ENCODE measurements at regions not wholly inside any gene's neighbourhood (a gene's known extent, or its start where the extent isn't known, plus 50 kb on each side); places are given as distances from the start of the nearest gene placed in this dataset.

DNA sequence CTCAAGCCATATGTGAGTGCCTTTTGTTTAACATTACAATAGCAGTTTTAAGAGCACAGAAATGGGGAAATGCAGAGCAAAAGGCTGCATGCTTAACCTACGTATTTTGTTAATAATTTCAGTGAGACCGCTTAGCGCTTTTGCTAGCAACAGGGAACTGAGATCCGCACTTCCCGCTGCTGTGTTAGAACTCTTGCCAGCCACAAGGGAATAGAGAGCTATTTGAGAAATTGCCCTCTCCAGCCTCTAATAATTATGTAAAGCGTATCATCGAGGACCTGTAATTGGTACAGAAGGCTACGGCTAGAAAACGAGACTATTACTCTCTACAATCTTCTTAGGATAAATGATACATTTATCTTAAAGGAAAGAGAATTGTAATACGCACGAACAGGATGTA is 205.2 kb upstream of the GRIP1 start:
- DNase-seq: no peak
- Histone ChIP-seq H3K27me3 (no peaks in the 10 kb centered on the region), H3K9me3 (no peaks in the 10 kb centered on the region), H3K4me1 (no peaks in the 10 kb centered on the region), H3K27ac (no peak overlapping the region), H3K4me3 (no peak overlapping the region), H3K36me3 (ENCODE audit: low read depth, missing control alignments) (no peaks in the 10 kb centered on the region)
- 76 to 84% methylated on average over 11 of the region's 11 CpGs for WGBS, 2 donors
- TF ChIP-seq, protein P1, sequence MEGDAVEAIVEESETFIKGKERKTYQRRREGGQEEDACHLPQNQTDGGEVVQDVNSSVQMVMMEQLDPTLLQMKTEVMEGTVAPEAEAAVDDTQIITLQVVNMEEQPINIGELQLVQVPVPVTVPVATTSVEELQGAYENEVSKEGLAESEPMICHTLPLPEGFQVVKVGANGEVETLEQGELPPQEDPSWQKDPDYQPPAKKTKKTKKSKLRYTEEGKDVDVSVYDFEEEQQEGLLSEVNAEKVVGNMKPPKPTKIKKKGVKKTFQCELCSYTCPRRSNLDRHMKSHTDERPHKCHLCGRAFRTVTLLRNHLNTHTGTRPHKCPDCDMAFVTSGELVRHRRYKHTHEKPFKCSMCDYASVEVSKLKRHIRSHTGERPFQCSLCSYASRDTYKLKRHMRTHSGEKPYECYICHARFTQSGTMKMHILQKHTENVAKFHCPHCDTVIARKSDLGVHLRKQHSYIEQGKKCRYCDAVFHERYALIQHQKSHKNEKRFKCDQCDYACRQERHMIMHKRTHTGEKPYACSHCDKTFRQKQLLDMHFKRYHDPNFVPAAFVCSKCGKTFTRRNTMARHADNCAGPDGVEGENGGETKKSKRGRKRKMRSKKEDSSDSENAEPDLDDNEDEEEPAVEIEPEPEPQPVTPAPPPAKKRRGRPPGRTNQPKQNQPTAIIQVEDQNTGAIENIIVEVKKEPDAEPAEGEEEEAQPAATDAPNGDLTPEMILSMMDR (IDR thresholded peaks at IDR 0.05): no peak
- no peak for TF ChIP-seq POLR2A (IDR thresholded peaks at IDR 0.05)
- intact Hi-C loops (cut with DNase I; ENCODE audit: low total_unique reads): no loop called here

DNA sequence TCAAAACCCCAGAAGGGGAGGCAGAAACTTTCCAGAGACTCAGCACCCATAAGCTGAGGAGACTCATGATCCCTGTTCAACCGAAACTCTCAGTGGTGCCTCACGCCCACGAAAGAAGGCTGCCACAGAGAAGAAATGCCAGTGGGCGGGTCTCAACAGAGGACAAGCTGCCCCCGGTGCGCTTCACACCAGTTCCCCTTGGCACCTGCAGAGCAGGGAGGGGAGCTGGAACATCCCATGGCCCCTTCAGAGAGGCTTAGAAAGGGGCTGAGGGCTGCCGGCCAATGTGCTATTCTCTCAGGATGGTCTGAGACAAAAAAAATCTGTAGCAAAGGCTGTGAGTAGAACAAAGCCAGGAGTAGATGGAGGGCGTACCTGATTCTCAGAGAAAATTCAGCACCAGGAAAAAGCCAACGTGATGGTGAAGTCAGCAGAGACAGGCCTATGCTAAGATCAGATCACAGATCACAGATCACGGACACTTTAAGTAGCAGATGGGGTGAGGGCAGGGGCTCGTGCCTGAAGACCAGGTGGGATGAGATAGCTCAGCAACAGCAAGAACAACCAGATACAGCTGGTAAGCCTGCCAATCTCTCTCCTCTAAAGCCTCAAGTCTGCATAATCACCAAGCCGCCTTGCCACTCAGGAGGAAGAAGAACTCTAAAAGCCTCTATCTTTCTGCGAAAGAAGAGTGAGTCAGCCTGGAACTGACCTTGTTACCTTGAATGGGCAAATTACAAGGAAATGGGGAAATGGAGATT is 206.4 kb upstream of the GRIP1 start:
- H3K36me3 ChIP-seq (ENCODE audit: low read depth, missing control alignments): no peaks in the 10 kb centered on the region
- no peak overlapping the region for H3K4me3 ChIP-seq
- intact Hi-C loops (cut with DNase I; ENCODE audit: low total_unique reads): no loop called here
- no peak overlapping the region for H3K27ac ChIP-seq
- 79 to 81% methylated on average over 12 to 13 of the region's 13 CpGs for WGBS, 2 donors
- no peaks in the 10 kb centered on the region for H3K4me1 ChIP-seq
- no peaks in the 10 kb centered on the region for H3K9me3 ChIP-seq
- DNase-seq: no peak
- H3K27me3 ChIP-seq: no peaks in the 10 kb centered on the region
- TF ChIP-seq, protein P1 (IDR thresholded peaks at IDR 0.05): no peak
- no peak for TF ChIP-seq POLR2A (IDR thresholded peaks at IDR 0.05)

DNA sequence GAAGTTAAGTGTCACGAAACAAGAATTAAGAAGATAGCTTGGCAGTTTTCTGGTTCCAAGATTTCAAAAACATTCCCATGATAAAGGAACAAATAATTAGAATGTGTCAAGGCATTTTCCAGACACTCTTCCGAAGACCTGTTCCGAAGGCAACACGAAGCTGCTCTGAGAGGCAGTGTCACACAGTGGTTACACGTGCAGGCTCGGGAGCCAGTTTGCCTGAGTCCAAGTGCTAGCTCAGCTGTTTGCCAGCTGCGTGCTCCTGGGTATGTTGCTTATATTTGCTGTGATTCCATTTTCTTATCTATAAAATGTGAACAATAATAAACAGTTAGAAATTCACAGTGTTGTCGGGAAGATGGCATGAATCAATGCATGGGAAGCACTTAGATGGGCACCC is 217.9 kb upstream of the GRIP1 start:
- TF ChIP-seq, protein P1 (IDR thresholded peaks at IDR 0.05): no peak
- no peak for TF ChIP-seq POLR2A (IDR thresholded peaks at IDR 0.05)
- intact Hi-C loops (cut with DNase I; ENCODE audit: low total_unique reads): no loop called here
- Histone ChIP-seq H3K4me3 (no peak overlapping the region), H3K36me3 (ENCODE audit: low read depth, missing control alignments) (no peaks in the 10 kb centered on the region), H3K9me3 (no peaks in the 10 kb centered on the region), H3K4me1 (no peaks in the 10 kb centered on the region), H3K27ac (no peak overlapping the region), H3K27me3 (no peaks in the 10 kb centered on the region)
- DNase-seq: no peak
- 77 to 79% methylated on average over 8 of the region's 8 CpGs for WGBS, 2 donors

DNA sequence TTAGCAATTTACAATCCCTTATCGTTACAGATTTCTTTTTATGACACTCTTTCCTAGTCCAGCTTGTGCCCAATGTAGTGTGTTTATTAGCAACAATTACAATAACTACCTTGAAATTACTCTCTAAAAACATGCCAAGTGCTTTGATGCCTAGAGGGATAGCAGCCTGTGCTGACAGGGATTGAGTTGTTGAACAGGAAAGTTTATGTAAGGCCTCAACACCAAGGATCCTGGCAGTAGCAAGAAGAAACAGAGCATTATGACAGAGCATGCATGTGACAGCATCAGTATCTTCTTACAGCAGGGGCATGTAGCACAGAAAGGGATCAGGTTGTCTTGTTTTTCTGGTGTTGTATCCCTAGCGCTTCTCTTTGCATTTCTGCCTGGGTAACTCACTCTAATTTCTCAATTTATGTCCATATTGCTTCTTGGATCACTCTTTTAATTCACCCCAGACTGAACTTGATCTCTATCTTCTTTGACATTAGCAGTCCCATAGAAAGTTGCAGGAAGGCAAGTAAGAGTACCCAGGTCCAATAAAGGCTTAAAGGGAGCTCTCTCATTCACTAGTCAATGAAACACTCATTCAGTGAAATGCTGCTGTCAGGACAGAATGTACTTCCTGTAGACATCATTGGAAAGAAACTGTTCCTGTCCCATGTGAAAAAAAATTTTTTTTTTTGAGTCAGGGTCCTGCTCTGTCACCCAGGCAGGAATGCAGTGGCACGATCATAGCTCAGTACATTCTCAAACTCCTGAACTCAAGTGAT is 220.0 kb upstream of the GRIP1 start:
- Histone ChIP-seq H3K36me3 (ENCODE audit: low read depth, missing control alignments) (no peaks in the 10 kb centered on the region), H3K4me1 (no peaks in the 10 kb centered on the region), H3K27me3 (no peaks in the 10 kb centered on the region), H3K4me3 (no peak overlapping the region), H3K9me3 (no peaks in the 10 kb centered on the region), H3K27ac (no peak overlapping the region)
- intact Hi-C loops (cut with DNase I; ENCODE audit: low total_unique reads): no loop called here
- no peak for DNase-seq
- WGBS, 2 donors: 80 to 95% methylated on average over 3 of the region's 3 CpGs
- no peak for TF ChIP-seq POLR2A (IDR thresholded peaks at IDR 0.05)
- TF ChIP-seq, protein P1 (IDR thresholded peaks at IDR 0.05): no peak

Measured in testis (tissue), 2 donors.